Panc1 (cell line): ENCODE measurements at regions not wholly inside any gene's neighbourhood (a gene's known extent, or its start where the extent isn't known, plus 50 kb on each side); places are given as distances from the start of the nearest gene placed in this dataset.

Source experiments
- CTCF ChIP-seq: fragments of 450-650 bp; IDR thresholded peaks from 2 replicates; pipeline ENCODE4 v1.5.1; 2017; ENCODE audit warnings: mild to moderate bottlenecking
- REST ChIP-seq, 2 experiments: IDR thresholded peaks; 2 replicates each; pipeline ENCODE4 v1.6.1; 2011 to 2012; ENCODE audit warnings: low read depth in 2 of 2, control low read depth in 1 of 2, low read length in 1 of 2, mild to moderate bottlenecking in 1 of 2, moderate library complexity in 1 of 2; ENCODE audit not compliant: insufficient read depth in 1 of 2

- TF ChIP-seq CTCF (no peak), REST (IDR thresholded peaks at IDR 0.05; ENCODE audit: insufficient read depth in 1 of 2, low read depth in 2 of 2, low read length in 1 of 2) (no peak)
Measured at GRCh38 chr3:135452881-135453280, 512.6 kb upstream of the PPP2R3A start.
